HG03135 (cell line): ENCODE measurements at regions not wholly inside any gene's neighbourhood (a gene's known extent, or its start where the extent isn't known, plus 50 kb on each side); places are given as distances from the start of the nearest gene placed in this dataset.

Source experiments
- ATAC-seq: cut with Tn5 transposase; IDR thresholded peaks from one replicate; pipeline ENCODE4 v1.9.1; 2021; ENCODE audit warnings: mild to moderate bottlenecking, moderate library complexity; ENCODE audit not compliant: unreplicated experiment

DNA sequence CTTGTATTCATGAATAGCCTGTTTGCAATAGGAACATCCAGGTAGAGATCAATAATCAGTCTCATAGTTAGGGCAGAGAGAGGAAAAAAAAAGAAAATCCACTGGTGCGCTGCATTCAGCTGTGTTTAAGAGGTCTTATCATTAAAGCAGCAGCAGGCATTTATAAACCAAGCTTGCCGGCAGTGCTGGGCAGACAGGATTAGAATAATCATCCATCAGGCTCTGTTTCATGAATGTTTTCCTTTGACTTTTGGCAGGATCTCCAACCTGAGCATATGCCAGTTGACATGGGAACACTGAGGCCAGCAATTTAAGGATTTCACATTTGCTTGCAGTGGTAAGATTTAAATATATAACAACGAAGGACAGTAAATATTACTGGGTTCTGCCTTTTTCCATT is 305.2 kb upstream of the SEMA6D start:
- no peak for ATAC-seq

DNA sequence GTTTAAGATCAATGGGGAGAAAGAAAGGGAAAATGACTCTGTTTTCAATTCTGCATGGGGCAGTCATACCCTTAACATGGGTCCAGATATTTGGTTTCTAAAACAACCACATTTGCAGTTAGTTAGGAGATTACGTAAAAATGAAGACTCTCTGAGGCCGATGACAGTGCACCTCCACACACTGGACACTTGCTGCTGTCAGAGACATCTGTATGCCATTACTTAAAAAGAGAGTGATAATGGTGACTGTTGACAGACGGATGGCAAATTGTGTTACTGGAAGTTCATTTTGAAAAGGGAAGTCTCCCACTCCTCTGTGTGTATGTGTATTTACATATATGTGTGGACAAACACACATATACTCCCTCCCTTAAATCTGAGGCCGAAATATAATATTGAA is 304.5 kb upstream of the SEMA6D start:
- ATAC-seq = no peak

DNA sequence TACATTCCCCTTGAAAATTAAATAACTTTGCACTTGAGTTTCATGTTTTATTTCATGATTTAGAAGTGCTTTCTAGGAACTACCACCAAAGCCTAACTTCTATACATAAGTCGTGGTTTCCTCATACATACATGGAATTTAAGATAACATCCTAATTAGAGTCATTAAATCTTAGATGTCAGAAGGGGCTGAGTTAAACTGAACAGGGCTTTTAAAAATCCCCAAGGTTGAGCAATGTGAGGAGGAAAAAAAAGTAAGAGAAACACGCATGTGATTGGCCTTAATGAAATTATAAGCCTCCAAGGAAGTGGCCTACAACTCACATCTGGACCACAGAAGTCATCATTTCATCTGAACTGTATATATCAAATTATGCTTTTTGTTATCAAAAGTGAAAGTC is 303.1 kb upstream of the SEMA6D start:
- no peak for ATAC-seq

DNA sequence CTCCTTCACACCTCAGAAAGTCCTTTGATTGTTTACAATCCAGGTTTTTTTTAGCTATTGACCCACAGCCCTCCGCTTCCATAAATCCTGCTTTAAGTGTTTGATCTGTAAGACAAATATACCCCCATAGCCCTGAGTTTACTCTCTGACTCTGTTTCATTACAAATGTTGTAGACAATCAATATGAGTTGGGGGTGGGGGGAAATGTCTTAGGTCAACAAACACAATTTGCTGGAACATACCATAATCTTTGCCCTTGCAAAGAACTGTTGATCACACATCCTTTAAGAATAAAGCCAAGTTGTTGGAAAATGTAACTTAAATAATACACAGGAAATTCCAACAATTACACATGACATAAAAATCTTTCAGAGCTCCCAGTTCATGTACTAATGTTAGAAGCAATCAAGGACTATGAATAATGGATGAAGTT is 301.8 kb upstream of the SEMA6D start:
- no peak for ATAC-seq

DNA sequence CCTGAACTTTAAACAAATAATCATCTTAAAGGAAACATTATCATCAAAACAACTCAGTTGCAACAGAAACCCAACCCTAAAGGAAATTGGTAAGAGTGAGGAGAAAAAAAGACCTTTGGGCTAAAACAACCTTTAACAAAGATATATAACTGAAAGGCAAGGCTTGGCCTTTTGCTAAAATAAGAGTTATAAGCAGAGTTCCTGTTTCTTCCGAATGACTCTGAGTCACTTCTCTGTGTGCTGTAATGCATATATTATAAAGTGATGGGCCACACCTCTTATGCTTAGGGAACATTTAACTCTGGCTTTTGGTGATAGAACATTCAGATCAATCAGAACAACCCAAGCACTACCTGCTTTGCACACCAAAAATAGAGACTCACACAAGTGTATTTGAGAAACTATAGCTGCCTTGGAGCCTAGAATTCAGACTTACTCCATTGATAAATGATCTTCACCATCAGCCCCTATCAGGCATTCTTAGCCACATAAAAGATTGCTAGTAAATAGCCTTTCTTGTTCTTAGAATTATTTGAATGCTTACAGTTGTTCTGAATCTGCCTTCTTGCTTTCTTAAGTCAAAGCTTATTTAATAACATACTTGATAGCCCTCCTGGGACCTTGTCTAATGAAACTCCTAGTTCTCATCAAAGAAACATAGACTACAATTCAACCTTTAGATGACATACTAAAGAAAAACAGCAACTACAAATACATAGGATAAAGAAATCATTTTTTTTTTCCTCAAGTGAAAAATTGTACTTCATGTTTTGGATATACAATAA is 294.2 kb upstream of the SEMA6D start:
- no peak for ATAC-seq

DNA sequence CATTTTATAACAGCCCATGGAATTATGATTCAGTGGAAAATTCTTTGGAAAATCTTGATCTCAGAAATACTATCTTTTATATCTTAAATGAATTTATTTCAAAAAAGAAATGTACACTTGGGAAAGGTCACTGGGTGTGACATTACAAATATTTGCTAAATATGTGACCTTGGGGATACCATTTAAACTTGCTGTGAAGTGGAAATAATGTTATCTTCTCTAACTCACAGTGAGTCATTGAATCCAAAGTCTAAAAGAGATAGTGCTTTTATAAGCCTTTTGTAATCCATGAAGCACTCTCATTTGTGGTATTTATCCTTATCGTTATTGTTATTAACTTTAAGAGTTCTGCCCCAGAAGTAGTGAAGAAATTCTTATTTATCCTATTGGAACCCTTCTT is 289.8 kb upstream of the SEMA6D start:
- no peak for ATAC-seq

DNA sequence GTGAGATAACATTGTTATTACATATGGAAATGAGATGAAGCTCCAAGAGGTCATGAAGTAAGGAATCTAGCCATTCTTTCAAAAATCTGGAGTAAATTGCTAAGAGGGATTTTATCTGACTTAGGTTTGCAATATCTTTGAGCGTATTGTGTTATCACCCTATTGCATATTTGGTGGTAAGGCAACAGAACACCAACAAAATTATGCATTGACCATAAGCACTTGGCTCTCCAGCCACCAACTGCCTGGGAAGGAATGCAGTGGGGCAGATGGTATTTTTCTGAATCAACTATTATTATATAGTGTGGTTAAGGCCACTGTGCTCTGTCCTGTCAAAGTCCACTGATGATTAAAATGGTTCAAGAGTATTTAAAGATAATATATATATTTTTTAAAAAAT is 287.9 kb upstream of the SEMA6D start:
- no peak for ATAC-seq

DNA sequence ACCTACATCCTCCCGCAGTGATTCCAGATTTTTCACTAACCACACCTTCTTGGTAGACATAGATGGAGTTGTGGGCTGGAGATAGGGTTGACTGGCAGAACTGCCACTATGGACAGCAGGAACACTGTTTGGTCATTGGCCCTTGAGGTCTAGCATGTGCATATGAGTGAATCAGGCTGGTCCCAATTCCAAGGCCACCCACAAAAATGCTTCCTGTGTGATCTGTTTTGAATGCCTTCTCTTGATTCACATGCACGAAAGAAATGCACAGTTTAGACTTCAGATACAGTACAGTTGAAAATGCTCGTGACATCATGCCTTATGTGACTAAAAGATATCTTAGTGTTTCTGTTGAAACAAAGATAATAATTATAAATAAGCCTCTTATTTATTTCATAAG is 285.8 kb upstream of the SEMA6D start:
- no peak for ATAC-seq

DNA sequence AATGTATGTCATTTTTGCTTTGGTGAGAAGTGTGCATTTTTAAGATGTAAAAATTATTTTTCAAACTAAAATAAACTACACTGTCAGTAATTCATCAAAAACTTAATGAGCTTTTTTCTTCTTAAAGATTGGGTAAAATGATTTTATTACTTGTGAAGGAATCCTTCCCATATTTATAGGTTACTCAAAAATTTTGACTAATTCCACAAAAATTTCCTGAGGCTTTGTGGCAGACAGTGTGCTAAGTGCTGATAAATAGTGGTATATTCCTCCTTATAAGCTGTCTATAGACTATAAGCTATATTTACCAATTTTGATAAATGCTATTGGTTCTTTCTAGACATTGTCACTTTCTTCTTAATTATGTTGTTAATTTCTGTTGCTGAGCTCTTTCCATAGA is 284.5 kb upstream of the SEMA6D start:
- no peak for ATAC-seq

DNA sequence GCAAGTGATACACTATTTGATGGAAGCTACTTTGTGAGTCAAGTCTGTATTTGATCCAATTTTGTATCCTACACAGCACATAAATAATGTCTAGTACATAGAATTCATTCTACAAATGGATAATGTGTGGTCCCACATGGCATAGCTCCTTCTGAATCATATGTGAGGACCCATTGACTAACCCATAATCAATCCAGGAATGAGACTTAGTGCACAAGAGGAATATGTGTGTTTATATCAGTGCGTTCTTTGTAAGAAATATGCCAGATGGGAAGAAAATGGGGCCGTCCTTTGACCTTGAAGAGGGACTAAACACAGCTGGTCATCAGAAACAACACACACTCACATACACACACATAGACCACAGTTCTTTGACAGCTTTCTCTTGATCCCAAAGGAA is 282.7 kb upstream of the SEMA6D start:
- ATAC-seq = no peak

DNA sequence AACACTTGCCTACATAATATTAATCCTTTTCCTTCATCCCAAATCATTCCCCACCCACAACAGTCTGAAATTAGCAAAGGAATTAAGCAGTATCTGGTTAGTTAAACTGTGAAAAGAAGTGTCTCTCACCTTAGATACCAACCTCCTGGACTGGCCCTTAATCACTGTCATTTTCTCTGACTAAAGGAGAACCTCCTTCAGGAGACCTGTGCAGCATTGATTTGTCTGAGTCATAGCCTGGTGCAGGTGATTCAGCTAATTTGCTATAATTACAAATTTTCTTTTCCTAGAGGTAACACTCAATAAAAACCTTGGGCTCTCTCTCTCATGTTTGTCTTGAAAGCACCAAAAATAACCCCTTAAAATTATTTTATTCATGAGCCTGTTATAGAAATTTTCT is 279.8 kb upstream of the SEMA6D start:
- ATAC-seq = no peak

DNA sequence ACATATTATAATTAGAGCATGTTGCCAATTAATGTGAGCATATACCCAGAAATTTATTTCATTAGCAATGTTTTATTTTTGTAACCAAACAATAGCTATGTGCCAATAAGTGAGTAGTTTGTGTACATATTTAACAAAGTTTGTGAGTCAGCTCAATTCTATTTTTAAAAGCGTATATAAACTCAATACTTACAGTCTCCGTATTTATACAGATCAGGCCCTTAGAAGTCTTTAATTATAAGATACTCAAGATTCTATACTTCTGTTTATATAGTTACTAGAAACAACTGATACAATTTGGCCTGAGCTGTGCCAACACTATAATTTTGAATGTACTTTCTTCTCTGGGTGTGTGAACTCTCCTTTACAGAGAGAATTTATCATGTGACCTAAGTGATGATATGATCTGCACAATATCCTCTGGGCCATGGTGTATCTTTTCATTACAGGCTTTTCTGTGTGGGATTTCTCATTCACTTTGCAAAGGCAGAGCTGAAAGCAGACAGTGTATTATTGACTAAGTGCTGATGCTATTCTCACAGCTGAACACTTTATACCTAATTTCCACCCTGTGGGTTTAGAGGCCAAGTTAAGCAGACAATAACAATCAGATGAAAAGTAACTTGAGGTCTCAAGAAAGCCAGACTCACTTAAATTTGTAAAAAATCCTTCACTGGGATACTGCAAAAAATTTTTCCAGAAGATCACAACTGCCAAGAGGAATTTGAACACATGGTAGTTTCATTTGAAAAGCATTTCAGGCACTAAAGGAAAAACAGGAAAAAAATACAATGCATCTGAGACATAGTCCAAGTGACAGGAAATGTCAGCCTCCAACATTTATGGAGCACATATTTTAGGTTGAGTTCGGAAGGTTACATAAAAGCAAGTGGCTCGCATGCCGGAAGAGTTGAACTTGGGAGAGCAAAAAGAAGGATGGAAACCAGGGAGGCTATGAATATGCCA is 277.9 kb upstream of the SEMA6D start:
- ATAC-seq = no peak

DNA sequence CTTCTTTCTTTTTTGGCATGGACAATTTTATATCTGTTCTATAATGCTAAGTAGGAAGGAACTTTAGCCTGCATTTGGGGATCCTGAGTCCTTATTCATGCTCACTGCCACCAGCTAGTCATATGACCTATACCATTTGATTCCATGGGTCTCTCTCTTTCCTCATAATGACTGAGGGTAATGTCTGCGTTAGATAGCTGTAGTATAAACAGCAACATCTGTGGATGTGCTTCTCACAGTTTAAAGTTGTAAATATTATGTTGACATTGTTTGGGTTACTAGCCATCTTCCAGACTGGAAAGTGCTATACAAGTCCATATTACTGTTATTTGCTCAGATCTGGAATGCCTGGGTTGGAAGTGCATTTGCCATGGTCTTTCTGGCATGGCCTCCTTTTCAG is 274.9 kb upstream of the SEMA6D start:
- no peak for ATAC-seq

DNA sequence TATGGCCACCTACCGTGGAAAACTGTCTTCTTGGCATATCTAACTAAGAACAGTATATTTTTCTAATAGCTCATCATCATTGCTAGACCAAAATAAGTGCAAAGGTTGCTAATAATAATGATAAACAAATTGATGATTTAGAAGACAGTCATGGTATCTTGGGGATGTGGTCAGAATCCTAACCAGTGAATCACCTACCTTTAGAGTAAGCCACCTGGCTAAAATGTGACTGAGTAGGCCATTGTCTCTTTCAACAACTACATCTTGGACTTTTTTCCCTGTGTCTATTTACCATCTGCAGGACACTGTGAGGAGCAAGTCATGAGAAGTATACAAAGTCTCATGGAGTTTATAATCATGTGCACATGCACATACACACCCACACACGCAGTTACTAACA is 273.5 kb upstream of the SEMA6D start:
- ATAC-seq = no peak

DNA sequence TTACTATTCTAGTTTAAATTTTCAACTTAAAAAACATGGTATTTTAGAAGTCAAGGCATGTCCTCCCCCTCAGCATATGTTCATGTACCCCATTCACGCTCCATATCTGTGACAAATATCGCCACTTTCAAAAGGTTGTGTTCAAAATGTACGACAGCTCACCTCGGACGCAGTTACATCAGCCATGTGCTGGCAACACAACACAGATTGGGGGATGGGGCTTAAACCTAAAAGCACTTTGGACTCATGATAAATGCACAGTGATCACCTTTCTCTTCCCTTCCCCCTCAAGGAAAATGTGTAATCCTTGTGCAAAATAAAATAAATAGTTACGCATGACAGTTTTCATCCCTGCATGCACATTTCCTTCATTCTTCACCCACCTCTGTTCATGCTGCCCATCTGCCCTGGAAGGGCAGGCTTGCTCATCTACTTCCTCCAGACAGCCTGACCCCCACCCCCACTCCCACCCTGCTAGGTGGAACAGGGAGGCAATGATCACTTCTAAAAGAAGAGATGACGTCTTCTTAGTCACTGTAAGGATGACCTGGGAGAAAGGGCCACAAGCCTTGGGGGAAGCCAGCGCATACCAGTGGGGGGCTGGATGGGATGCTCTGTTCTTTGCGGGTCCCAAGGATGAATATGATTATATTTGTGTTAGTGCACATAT is 271.4 kb upstream of the SEMA6D start:
- ATAC-seq = no peak

DNA sequence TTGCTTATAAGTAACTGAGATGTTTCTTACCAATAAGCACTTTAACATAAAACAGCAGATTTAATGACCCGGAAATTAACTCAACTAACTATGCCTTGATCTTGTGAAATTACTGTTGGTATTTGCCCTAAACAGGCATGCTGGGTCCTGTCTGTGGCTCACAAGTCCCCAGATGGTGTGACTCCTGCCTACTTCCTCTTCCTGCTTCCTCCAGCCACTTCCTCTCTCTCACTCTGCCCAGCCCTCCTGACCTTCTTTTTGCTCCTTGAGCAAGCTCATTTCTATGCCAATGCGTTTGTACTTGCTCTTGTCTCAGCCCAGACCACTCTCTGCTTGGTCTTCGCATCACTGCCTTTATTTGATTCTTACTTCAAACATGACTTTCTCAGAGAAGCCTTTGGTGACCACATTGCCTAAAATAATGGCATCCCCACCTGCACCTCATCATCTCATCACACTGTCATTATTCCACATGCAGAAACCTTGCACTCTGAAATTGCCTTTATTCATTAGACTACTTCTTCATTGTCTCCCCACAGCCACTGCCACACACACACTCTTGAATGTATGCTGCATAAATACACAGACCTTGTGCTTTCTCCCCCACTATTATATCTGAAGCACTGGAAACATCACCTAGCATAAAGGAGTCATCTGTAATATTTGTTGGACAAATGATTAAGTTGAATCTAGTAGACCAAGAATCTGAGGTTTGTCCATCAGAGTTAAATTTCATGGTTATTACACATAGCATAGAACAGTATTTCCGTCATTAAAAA is 256.3 kb upstream of the SEMA6D start:
- no peak for ATAC-seq

DNA sequence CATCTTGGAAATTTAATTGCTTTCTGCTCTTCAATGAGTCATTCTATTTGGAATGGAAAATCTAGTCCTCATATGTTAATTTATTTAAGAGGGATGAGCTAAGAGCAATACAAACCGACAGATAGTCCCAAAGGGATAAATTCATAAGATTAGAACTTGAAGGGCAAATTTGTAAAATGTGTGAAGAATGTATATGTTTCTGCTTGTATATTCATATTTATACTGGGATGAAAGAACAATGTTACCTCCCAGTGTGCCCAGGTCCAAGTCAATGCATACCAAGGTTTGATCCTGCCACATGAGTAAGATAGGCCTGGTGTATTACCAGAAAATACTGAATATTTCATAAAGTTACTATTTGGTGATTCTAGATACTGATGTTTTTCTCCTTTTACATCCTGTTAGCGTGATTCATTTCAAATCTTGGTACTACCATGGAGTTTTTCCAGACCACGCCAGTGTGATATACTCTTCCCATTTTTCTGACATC is 255.6 kb upstream of the SEMA6D start:
- ATAC-seq = no peak

DNA sequence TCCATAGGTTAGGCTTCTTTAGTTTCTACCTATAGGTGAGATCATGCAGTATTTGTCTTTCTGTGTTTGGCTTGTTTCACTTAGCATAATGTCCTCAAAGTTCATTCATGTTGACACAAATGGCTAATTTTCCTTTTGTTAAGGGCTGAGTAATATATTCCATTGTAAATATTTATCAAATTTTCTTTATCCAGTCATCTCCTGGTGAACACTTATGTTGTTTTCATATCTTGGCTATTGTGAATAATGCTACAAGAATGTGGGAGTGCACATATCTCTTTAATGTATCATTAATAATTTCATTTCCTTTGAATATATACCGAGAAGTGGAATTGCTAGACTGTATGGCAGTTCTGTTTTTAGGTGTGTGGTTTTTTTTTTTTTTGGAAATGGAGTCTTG is 250.9 kb upstream of the SEMA6D start:
- ATAC-seq = no peak

DNA sequence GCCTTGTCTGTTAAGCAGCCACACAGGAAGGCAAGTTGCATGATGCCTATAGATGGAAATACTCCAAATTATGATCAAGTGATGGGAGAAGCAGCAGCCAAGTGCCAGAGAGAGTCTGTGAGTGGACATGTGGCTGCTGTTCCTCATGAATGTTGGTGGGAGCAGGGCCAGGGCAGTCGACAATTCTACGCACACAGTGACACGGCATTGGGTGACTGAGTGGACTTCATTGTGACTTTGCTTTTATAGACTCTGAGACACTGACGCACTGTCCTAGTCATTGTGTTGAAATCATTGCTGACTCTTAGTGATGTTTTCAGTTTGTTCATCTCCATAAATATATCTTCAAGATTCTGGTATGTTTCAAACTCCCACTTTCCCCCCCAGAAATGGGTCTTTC is 246.3 kb upstream of the SEMA6D start:
- ATAC-seq = no peak

DNA sequence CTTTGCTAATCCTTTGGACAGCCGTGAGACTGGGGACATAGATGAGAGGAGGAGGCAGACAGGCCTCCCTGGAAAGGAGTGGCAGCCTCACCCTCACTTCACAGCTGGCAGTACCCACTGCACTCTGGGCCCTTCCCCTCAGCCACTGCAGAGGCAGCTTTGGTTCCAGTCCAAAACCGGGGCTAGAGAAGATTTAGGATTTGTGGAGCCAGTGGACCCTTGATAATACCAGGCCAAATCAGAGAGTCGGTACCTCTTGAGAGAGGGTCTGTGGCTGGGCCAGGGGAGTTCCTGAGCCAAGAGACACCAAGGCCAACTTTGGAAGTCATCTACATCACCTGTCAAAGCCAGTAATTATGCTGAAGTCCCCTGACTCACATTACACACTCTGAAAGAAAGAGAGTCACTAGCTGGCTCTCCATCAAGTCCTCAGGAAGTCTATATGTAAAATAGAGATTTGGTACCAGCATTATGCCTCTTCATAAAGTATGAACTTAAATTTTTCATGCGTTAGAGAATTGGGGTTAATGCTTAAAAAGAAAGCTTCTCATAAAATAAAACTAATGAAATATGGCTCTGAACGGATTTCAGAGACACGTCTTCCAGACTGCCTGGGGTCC is 244.1 kb upstream of the SEMA6D start:
- no peak for ATAC-seq
